ENCODE measurements at regions not wholly inside any gene's neighbourhood (a gene's known extent, or its start where the extent isn't known, plus 50 kb on each side); places are given as distances from the start of the nearest gene placed in this dataset.

DNA sequence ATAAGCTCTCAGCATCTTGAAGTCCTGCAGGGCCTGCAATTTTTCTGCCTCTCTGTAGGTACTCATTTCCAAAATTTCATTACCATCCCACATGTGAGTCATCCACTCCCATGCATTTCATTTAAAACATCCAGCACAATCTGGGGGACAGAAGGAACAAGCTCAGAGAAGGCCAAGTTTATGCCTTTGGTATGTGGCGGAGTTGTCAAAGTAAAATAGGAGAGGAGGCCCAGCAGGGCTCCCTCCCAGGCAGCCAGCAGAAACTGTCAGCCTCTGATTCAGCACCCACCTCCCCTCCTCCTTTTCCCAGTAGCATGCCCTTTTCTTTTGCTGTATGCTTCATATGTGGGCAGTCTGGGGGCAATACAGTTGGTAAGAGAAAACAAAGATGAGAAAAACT is 126.4 kb upstream of the ZNF366 start:
- no peak for TF ChIP-seq POLR2A (IDR thresholded peaks at IDR 0.05; ENCODE audit: low read length)
- no peak for TF ChIP-seq GATA1 (IDR thresholded peaks at IDR 0.05; ENCODE audit: low read depth, low read length)
